Omental fat pad (tissue), 3 donors: ENCODE measurements at regions not wholly inside any gene's neighbourhood (a gene's known extent, or its start where the extent isn't known, plus 50 kb on each side); places are given as distances from the start of the nearest gene placed in this dataset.
"Not testable (repeated sequence)": the region's sequence is repeated elsewhere in the genome, so short reads cannot be mapped to it uniquely, and the experiment has no call there.

Experiments used
- ATAC-seq: fragments of 150-250 bp; one replicate; pipeline ENCODE4 v1.9.1; 2016; ENCODE audit warnings: mild to moderate bottlenecking, moderate library complexity; ENCODE audit not compliant: low FRiP score
- DNase-seq: peaks from one replicate; pipeline ENCODE4 v3.0.0-alpha.2; 2019; ENCODE audit warnings: low spot score
- TF ChIP-seq, protein P1 (sequence below), 3 donors: fragments of 450-650 bp; IDR thresholded peaks; one replicate each; pipeline ENCODE4 v1.5.1; 2016 to 2017; ENCODE audit warnings: antibody characterized with exemption in 3 of 3, mild to moderate bottlenecking in 3 of 3, moderate library complexity in 2 of 3

DNA sequence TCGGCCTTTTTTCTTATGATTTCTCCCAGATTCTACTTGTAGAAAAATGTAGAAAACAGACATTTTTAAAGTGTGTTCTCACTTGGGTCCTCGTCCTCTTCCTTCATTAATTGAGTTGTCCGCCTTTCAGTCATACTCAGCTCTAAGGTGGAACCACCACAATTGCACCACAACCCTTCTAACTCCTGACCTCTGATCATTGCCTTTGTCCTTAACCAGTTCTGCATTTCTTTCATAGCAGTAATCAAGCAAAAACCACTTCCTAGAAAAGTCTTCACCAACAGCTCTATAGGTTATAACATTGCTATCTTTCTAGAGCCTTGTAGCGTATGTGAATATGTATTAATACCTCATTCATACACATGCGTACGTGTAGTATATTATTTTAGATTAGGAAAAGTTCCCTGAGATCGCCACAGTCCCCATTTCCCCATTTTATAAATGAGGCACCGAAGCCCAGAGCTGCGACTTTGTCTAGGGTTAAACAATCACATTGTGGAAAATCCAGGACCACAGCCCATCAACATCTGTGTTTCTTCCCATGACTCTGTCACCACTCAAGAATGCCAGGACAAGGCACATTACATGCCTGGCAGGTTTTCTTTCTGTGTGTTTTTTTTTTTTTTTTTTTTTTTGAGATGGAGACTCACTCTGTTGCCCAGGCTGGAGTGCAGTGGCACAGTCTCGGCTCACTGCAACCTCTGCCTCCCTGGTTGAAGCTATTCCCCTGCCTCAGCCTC is 175.5 kb downstream of the BTBD3 start:
- DNase-seq (no peak), ATAC-seq (no peak)
- TF ChIP-seq, protein P1, sequence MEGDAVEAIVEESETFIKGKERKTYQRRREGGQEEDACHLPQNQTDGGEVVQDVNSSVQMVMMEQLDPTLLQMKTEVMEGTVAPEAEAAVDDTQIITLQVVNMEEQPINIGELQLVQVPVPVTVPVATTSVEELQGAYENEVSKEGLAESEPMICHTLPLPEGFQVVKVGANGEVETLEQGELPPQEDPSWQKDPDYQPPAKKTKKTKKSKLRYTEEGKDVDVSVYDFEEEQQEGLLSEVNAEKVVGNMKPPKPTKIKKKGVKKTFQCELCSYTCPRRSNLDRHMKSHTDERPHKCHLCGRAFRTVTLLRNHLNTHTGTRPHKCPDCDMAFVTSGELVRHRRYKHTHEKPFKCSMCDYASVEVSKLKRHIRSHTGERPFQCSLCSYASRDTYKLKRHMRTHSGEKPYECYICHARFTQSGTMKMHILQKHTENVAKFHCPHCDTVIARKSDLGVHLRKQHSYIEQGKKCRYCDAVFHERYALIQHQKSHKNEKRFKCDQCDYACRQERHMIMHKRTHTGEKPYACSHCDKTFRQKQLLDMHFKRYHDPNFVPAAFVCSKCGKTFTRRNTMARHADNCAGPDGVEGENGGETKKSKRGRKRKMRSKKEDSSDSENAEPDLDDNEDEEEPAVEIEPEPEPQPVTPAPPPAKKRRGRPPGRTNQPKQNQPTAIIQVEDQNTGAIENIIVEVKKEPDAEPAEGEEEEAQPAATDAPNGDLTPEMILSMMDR (IDR thresholded peaks at IDR 0.05) = no peak

DNA sequence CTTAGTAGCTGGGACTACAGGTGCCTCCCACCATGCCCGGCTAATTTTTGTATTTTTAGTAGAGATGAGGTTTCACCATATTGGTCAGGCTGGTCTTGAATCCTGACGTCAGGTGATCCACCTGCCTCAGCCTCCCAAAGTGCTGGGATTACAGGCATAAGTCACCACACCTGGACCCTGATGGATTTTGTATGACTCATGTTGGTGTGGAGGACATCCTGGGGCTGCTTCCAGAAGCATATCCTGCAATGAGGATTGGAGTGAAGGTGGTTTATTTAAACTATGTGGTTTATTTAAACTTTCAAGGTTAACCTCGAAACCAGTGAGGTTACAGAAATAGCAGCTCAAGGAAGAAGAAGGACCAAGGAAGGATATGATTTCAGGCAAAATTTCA is 176.1 kb downstream of the BTBD3 start:
- DNase-seq, ATAC-seq: not testable (repeated sequence)

DNA sequence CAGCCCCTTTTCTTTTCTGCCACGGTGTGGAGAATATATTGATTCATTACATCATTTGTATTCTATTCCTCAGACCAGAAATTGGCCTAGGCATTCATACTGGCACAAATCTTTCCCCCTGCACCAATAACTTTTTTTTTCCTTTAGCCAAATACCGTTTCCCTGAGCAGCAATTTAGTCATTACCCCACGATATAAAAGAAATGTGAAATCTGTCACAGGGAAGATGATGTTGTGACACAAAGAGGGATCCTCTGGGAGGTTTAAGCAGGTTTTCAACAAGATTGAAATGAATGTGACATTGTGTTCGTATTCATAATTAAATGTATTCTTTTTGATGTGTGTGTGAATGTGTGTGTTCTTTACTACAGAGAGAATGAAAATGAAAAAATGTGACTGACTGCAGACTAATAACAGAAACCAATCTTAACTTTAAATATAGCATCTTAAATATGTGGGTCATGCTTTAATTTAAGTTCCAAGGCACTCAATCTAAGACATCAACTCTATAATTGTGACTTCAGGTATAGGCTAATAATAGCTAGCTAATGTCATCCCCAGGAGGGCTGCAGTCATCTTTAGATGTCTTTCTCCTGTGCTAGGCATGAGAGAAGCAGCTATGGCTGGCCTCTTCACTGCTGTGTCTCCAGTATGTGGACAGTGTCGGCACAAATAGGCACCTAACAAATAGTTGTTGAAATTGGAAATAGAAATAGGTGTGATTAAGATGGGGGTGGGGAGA is 177.7 kb downstream of the BTBD3 start:
- TF ChIP-seq, protein P1 (IDR thresholded peaks at IDR 0.05) = no peak
- DNase-seq = no peak
- no peak for ATAC-seq

DNA sequence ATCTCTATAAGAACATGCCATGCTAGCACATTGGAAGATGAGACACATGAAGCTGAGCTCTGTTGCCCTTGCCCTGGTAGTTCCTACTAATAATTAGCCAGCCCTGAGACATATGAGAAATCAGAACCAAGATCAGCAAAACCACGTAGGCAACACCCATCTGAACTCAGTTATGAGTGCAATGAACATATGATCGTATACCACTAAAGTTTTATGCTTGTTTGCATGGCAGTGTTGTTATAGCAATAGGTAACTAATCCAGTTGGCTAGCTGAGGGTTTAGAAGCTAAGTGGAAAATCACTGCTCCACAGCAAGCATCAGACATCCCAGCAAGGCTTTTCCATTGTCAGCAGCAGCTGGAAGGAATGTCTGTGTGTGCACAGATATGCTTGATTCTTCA is 180.7 kb downstream of the BTBD3 start:
- no peak for DNase-seq
- TF ChIP-seq, protein P1 (IDR thresholded peaks at IDR 0.05) = no peak
- ATAC-seq = no peak

DNA sequence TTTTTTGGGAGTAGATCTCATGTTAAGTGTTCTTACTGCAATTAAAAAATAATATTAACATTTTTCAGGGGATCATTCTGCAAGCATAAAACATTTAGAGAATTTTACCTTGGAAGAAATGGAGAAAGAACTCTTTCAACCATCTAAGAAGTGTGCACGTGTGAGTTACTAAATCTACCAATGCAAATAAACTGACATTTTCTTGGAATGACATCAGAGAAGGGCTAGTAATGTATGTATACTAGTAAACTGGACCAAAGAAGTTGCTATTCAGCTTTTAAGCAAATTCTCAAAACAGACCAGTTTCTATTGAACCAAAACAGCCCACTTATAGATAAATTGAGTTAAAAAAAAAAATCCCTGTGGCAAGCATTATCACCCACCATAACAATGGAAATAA is 191.2 kb downstream of the BTBD3 start:
- DNase-seq (no peak), ATAC-seq (no peak)
- TF ChIP-seq, protein P1 (IDR thresholded peaks at IDR 0.05) = no peak

DNA sequence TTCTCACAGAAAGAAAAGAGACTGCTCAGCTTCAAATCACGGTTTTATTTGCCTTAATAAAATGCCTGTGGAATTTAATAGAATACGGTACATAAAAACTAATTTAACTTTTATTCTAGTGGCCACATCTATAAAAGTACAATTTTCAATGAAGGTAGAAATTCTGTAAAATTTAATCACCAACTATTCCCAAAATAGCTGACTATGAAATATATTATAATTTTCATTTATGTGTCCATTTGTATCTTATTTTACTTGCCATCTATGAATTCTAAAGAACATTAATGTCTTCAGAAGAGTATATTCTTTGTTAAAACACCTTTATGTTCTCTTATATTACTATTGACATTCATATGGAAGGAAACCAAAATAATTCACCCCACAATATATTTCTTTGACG is 192.6 kb downstream of the BTBD3 start:
- DNase-seq (no peak), ATAC-seq (no peak)
- TF ChIP-seq, protein P1 (IDR thresholded peaks at IDR 0.05) = no peak

DNA sequence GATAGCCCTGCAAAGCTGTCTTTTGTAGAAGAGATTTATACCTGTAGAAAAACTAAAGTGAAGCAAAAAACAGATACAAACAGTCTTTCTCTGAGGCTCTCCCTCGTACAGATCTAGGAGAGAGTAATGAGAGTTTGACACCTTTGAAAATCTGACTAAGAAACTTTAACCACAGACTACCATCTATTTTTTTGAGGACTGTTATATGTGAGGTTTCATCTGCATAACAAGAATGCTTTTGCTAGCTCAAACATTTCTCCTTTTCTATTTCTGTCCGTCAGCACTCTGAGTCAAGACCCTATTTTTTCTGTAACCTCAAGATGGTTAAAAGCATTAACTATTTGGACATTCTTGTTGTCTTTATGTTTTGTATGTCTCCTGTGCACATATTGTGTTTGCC is 193.0 kb downstream of the BTBD3 start:
- TF ChIP-seq, protein P1 (IDR thresholded peaks at IDR 0.05) = no peak

More for the DNA sequence above, 193.0 kb downstream of the BTBD3 start:
- ATAC-seq (no peak), DNase-seq (no peak)
